ENCODE measurements at regions not wholly inside any gene's neighbourhood (a gene's known extent, or its start where the extent isn't known, plus 50 kb on each side); places are given as distances from the start of the nearest gene placed in this dataset.

- ChIA-PET POLR2A (no interaction called here), CTCF (no interaction called here)
- H3K27ac ChIP-seq (ENCODE audit: insufficient read depth in 1 of 2, low read depth in 1 of 2, low read length in 2 of 2, poor library complexity in 1 of 2, severe bottlenecking in 2 of 2) = no peak overlapping the region
- H3K9me3 ChIP-seq (ENCODE audit: control extremely low read depth in 1 of 5, control insufficient read depth in 4 of 5, insufficient read depth in 2 of 5, low read depth in 1 of 5, low read length in 4 of 5) = no peaks in the 10 kb centered on the region
- 100% methylated on average over 2 of the region's 2 CpGs for WGBS (ENCODE audit: insufficient coverage)
- H3K4me1 ChIP-seq (ENCODE audit: control extremely low read depth in 1 of 4, control insufficient read depth in 4 of 4, insufficient read depth in 4 of 4, low read length in 3 of 4) = peaks cover 0 to 18% (median 2%) of the 10 kb centered on the region in 4 experiments
- no peak overlapping the region for H3K4me3 ChIP-seq (ENCODE audit: control insufficient read depth in 1 of 7, extremely low read depth in 1 of 7, insufficient read depth in 4 of 7, low read depth in 2 of 7, low read length in 6 of 7)
- no peaks in the 10 kb centered on the region for H3K36me3 ChIP-seq (ENCODE audit: control insufficient read depth in 4 of 4, insufficient read depth in 4 of 4, low read length in 3 of 4)
- no peak for DNase-seq
- H3K27me3 ChIP-seq (replicated peaks in 2 of 5; ENCODE audit: control insufficient read depth in 4 of 5, insufficient read depth in 5 of 5, low read length in 4 of 5) = no peaks in the 10 kb centered on the region
Measured at GRCh38 chr18:1998121-1998520, 573.2 kb downstream of the METTL4 start.

GRCh38 chr18:1999387-1999786 lies 571.9 kb downstream of the METTL4 start:
- whole genome bisulfite sequencing (ENCODE audit: insufficient coverage) = no CpG with 5 or more reads among the region's 3 CpGs
- Histone ChIP-seq H3K9me3 (ENCODE audit: control extremely low read depth in 1 of 5, control insufficient read depth in 4 of 5, insufficient read depth in 2 of 5, low read depth in 1 of 5, low read length in 4 of 5) (no peaks in the 10 kb centered on the region), H3K27me3 (replicated peaks in 2 of 5; ENCODE audit: control insufficient read depth in 4 of 5, insufficient read depth in 5 of 5, low read length in 4 of 5) (no peaks in the 10 kb centered on the region), H3K36me3 (ENCODE audit: control insufficient read depth in 4 of 4, insufficient read depth in 4 of 4, low read length in 3 of 4) (no peaks in the 10 kb centered on the region), H3K4me1 (ENCODE audit: control extremely low read depth in 1 of 4, control insufficient read depth in 4 of 4, insufficient read depth in 4 of 4, low read length in 3 of 4) (peaks cover 0 to 16% (median 2%) of the 10 kb centered on the region in 4 experiments), H3K4me3 (ENCODE audit: control insufficient read depth in 1 of 7, extremely low read depth in 1 of 7, insufficient read depth in 4 of 7, low read depth in 2 of 7, low read length in 6 of 7) (no peak overlapping the region), H3K27ac (ENCODE audit: insufficient read depth in 1 of 2, low read depth in 1 of 2, low read length in 2 of 2, poor library complexity in 1 of 2, severe bottlenecking in 2 of 2) (no peak overlapping the region)
- no peak for DNase-seq
- CTCF ChIA-PET = no interaction called here
- POLR2A ChIA-PET = no interaction called here

DNA sequence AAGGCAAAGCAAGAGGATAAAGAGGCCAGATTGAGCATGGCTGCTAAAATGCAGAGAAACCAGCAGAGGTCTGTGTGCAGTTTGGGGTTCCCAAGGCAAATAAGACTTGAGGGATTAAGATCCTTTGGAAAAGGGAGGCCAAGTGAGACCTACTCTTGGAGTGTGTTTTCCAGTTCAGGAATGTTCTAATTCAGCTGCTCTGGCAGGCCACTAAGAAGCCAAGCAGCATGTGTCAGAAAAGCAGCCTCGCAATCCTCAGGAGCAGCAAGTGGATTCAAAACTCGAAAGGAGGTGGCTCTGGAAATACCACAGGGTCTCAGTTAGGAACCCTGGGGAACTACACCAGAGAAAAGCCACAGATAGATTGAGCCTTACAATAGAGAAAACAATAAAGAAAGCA lies 569.2 kb downstream of the METTL4 start:
- Histone ChIP-seq H3K27me3 (replicated peaks in 2 of 5; ENCODE audit: control insufficient read depth in 4 of 5, insufficient read depth in 5 of 5, low read length in 4 of 5) (no peaks in the 10 kb centered on the region), H3K36me3 (ENCODE audit: control insufficient read depth in 4 of 4, insufficient read depth in 4 of 4, low read length in 3 of 4) (no peaks in the 10 kb centered on the region), H3K27ac (ENCODE audit: insufficient read depth in 1 of 2, low read depth in 1 of 2, low read length in 2 of 2, poor library complexity in 1 of 2, severe bottlenecking in 2 of 2) (no peak overlapping the region), H3K4me3 (ENCODE audit: control insufficient read depth in 1 of 7, extremely low read depth in 1 of 7, insufficient read depth in 4 of 7, low read depth in 2 of 7, low read length in 6 of 7) (no peak overlapping the region), H3K9me3 (ENCODE audit: control extremely low read depth in 1 of 5, control insufficient read depth in 4 of 5, insufficient read depth in 2 of 5, low read depth in 1 of 5, low read length in 4 of 5) (no peaks in the 10 kb centered on the region), H3K4me1 (ENCODE audit: control extremely low read depth in 1 of 4, control insufficient read depth in 4 of 4, insufficient read depth in 4 of 4, low read length in 3 of 4) (peaks cover 0 to 3% (median 0%) of the 10 kb centered on the region in 4 experiments)
- CTCF ChIA-PET = no interaction called here
- POLR2A ChIA-PET = no interaction called here
- DNase-seq = peak in 1 of 3 donors; percentile 17
- 90% methylated on average over 2 of the region's 2 CpGs for whole genome bisulfite sequencing (ENCODE audit: insufficient coverage)

DNA sequence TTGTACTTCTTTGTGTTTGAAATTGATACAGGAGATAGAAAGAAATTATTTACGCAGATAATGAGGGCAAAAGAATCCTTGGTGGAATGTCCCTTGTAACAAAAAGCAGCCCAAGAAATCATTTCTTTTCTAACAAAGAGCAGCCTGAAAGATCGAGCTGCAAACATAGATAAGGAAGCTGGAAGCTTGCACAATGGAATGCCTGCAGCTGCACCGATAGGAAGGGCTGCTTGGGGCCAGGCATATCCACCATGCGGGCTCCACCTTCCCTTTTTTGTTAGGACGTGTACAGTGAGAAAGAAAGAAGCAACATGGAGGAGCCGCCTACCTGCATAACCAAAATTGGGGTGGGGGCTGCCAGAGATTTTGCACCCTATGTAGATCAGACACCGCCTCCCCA lies 568.7 kb downstream of the METTL4 start:
- ChIA-PET POLR2A (no interaction called here), CTCF (no interaction called here)
- peaks cover 0 to 3% (median 0%) of the 10 kb centered on the region in 4 experiments for H3K4me1 ChIP-seq (ENCODE audit: control extremely low read depth in 1 of 4, control insufficient read depth in 4 of 4, insufficient read depth in 4 of 4, low read length in 3 of 4)
- H3K9me3 ChIP-seq (ENCODE audit: control extremely low read depth in 1 of 5, control insufficient read depth in 4 of 5, insufficient read depth in 2 of 5, low read depth in 1 of 5, low read length in 4 of 5) = no peaks in the 10 kb centered on the region
- WGBS (ENCODE audit: insufficient coverage) = 44% methylated on average over 5 of the region's 7 CpGs
- peak in 2 of 3 donors; percentile 0 to 82 for DNase-seq
- no peaks in the 10 kb centered on the region for H3K27me3 ChIP-seq (replicated peaks in 2 of 5; ENCODE audit: control insufficient read depth in 4 of 5, insufficient read depth in 5 of 5, low read length in 4 of 5)
- H3K27ac ChIP-seq (ENCODE audit: insufficient read depth in 1 of 2, low read depth in 1 of 2, low read length in 2 of 2, poor library complexity in 1 of 2, severe bottlenecking in 2 of 2) = no peak overlapping the region
- H3K4me3 ChIP-seq (ENCODE audit: control insufficient read depth in 1 of 7, extremely low read depth in 1 of 7, insufficient read depth in 4 of 7, low read depth in 2 of 7, low read length in 6 of 7) = no peak overlapping the region
- H3K36me3 ChIP-seq (ENCODE audit: control insufficient read depth in 4 of 4, insufficient read depth in 4 of 4, low read length in 3 of 4) = no peaks in the 10 kb centered on the region

DNA sequence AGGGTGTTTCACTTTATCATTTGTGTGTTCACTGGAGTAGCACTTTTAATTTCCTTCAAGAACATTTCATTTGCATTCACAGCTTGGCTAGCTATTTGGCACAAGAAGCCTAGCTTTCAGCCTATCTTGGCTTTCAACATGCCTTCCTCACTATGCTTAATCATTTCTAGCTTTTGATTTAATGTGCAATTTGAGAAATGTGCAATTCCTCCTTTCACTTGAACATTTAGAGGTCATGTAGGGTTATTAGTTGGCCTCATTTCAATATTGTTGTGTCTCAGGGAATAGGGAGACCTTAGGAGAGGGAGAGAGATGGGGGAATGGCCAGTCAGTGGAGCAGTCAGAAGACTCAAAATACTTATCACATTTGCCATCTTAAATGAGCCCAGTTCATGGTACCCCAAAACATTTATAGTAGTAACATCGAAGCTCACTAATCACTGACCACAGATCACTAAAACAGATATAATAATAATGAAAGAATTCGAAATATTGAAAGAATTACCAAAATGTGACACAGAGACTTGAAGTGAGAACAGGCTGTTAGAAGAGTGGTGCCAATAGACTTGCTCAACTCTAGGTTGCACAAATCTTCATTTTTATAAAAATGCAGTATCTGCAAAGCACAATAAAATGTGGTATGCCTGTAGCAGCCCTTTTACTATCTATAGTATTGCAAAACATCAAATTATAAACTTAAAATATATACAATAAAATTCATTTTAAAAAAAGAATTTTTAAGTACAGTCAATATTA lies 561.2 kb downstream of the METTL4 start:
- Histone ChIP-seq H3K4me3 (ENCODE audit: control insufficient read depth in 1 of 7, extremely low read depth in 1 of 7, insufficient read depth in 4 of 7, low read depth in 2 of 7, low read length in 6 of 7) (no peak overlapping the region), H3K27me3 (replicated peaks in 2 of 5; ENCODE audit: control insufficient read depth in 4 of 5, insufficient read depth in 5 of 5, low read length in 4 of 5) (no peaks in the 10 kb centered on the region), H3K9me3 (ENCODE audit: control extremely low read depth in 1 of 5, control insufficient read depth in 4 of 5, insufficient read depth in 2 of 5, low read depth in 1 of 5, low read length in 4 of 5) (no peaks in the 10 kb centered on the region), H3K36me3 (ENCODE audit: control insufficient read depth in 4 of 4, insufficient read depth in 4 of 4, low read length in 3 of 4) (no peaks in the 10 kb centered on the region), H3K4me1 (ENCODE audit: control extremely low read depth in 1 of 4, control insufficient read depth in 4 of 4, insufficient read depth in 4 of 4, low read length in 3 of 4) (no peaks in the 10 kb centered on the region), H3K27ac (ENCODE audit: insufficient read depth in 1 of 2, low read depth in 1 of 2, low read length in 2 of 2, poor library complexity in 1 of 2, severe bottlenecking in 2 of 2) (no peak overlapping the region)
- POLR2A ChIA-PET = no interaction called here
- DNase-seq = no peak
- WGBS (ENCODE audit: insufficient coverage) = no CpG with 5 or more reads among the region's 2 CpGs
- CTCF ChIA-PET = no interaction called here

GRCh38 chr18:2027016-2027415 lies 544.3 kb downstream of the METTL4 start:
- DNase-seq = no peak
- H3K4me1 ChIP-seq (ENCODE audit: control extremely low read depth in 1 of 4, control insufficient read depth in 4 of 4, insufficient read depth in 4 of 4, low read length in 3 of 4) = peaks cover 0 to 5% (median 2%) of the 10 kb centered on the region in 4 experiments
- ChIA-PET POLR2A (no interaction called here), CTCF (no interaction called here)
- 63% methylated on average over 1 of the region's 2 CpGs for WGBS (ENCODE audit: insufficient coverage)
- H3K27me3 ChIP-seq (replicated peaks in 2 of 5; ENCODE audit: control insufficient read depth in 4 of 5, insufficient read depth in 5 of 5, low read length in 4 of 5) = no peaks in the 10 kb centered on the region
- H3K9me3 ChIP-seq (ENCODE audit: control extremely low read depth in 1 of 5, control insufficient read depth in 4 of 5, insufficient read depth in 2 of 5, low read depth in 1 of 5, low read length in 4 of 5) = no peaks in the 10 kb centered on the region
- no peak overlapping the region for H3K4me3 ChIP-seq (ENCODE audit: control insufficient read depth in 1 of 7, extremely low read depth in 1 of 7, insufficient read depth in 4 of 7, low read depth in 2 of 7, low read length in 6 of 7)
- no peak overlapping the region for H3K27ac ChIP-seq (ENCODE audit: insufficient read depth in 1 of 2, low read depth in 1 of 2, low read length in 2 of 2, poor library complexity in 1 of 2, severe bottlenecking in 2 of 2)
- no peaks in the 10 kb centered on the region for H3K36me3 ChIP-seq (ENCODE audit: control insufficient read depth in 4 of 4, insufficient read depth in 4 of 4, low read length in 3 of 4)

DNA sequence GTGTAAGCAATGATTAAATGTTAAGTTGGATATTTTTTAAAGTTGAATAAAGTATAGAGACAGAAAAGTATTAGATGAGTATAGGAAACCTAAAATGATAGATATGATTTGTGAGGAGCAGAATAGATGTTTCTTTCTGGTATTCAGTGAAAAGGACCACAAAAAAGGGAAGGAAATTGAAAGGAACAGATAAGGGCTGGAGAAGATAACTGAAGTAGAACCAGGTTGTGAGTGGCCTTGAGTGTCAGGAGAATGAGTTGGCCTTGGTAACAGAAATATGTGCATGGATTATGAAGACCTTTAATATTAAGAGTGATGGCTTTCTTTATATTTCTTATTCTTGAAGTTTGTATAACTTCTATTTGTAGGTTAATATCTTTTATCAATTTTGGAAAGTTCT lies 543.5 kb downstream of the METTL4 start:
- POLR2A ChIA-PET = no interaction called here
- CTCF ChIA-PET = no interaction called here
- no peaks in the 10 kb centered on the region for H3K27me3 ChIP-seq (replicated peaks in 2 of 5; ENCODE audit: control insufficient read depth in 4 of 5, insufficient read depth in 5 of 5, low read length in 4 of 5)

More for the DNA sequence above, 543.5 kb downstream of the METTL4 start:
- no peak overlapping the region for H3K4me3 ChIP-seq (ENCODE audit: control insufficient read depth in 1 of 7, extremely low read depth in 1 of 7, insufficient read depth in 4 of 7, low read depth in 2 of 7, low read length in 6 of 7)
- H3K36me3 ChIP-seq (ENCODE audit: control insufficient read depth in 4 of 4, insufficient read depth in 4 of 4, low read length in 3 of 4) = no peaks in the 10 kb centered on the region
- H3K4me1 ChIP-seq (ENCODE audit: control extremely low read depth in 1 of 4, control insufficient read depth in 4 of 4, insufficient read depth in 4 of 4, low read length in 3 of 4) = peaks cover 0 to 5% (median 2%) of the 10 kb centered on the region in 4 experiments
- H3K9me3 ChIP-seq (ENCODE audit: control extremely low read depth in 1 of 5, control insufficient read depth in 4 of 5, insufficient read depth in 2 of 5, low read depth in 1 of 5, low read length in 4 of 5) = no peaks in the 10 kb centered on the region
- no peak overlapping the region for H3K27ac ChIP-seq (ENCODE audit: insufficient read depth in 1 of 2, low read depth in 1 of 2, low read length in 2 of 2, poor library complexity in 1 of 2, severe bottlenecking in 2 of 2)
- peak in 2 of 3 donors; percentile 2 to 63 for DNase-seq
